GM10266 (cell line): ENCODE measurements at regions not wholly inside any gene's neighbourhood (a gene's known extent, or its start where the extent isn't known, plus 50 kb on each side); places are given as distances from the start of the nearest gene placed in this dataset.

Experiments
- DNase-seq: peaks from one replicate; pipeline ENCODE4 v3.0.0; 2012; ENCODE audit errors: extremely low spot score
- TF ChIP-seq, protein P1 (sequence below): IDR thresholded peaks from 2 replicates; pipeline ENCODE4 v1.5.1; 2012; ENCODE audit warnings: mild to moderate bottlenecking, low read depth; ENCODE audit not compliant: control insufficient read depth, insufficient read depth; ENCODE audit errors: missing control alignments

DNA sequence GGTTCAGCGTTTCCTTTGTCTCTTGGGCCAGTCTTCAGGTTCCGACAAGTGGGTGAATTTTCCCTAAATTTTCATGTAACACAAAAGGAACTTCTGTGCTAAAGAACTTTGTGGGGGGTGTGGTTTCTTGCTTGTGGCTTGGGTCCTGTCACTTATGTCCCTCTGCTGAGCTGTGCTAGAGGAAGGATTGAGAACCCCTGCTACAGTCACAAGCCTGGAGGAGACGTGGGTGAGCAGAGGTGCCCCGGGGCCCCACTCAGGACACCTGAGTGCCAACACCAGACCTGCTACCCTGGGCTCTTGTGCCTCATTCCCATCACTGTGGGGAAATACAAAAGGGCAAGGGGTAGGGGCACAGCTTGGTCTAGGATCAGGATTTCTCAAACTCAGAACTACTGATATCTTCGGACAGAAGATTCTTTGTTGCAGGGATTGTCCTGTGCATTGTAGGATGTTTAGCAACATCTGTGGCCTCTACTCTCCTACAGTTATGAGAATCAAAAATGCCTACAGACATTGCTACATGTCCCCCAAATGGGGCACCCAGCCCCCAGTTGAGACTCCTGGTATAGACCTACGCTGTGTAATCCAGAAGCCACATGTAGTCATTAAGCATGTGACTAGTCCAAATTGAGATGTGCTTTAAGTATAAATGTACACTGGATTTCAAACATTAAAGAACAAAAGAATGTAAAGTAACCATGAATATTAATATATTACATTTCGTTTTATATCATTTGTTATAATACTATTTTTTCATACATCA lies 128.7 kb downstream of the LY86 start:
- no peak for DNase-seq
- TF ChIP-seq, protein P1, sequence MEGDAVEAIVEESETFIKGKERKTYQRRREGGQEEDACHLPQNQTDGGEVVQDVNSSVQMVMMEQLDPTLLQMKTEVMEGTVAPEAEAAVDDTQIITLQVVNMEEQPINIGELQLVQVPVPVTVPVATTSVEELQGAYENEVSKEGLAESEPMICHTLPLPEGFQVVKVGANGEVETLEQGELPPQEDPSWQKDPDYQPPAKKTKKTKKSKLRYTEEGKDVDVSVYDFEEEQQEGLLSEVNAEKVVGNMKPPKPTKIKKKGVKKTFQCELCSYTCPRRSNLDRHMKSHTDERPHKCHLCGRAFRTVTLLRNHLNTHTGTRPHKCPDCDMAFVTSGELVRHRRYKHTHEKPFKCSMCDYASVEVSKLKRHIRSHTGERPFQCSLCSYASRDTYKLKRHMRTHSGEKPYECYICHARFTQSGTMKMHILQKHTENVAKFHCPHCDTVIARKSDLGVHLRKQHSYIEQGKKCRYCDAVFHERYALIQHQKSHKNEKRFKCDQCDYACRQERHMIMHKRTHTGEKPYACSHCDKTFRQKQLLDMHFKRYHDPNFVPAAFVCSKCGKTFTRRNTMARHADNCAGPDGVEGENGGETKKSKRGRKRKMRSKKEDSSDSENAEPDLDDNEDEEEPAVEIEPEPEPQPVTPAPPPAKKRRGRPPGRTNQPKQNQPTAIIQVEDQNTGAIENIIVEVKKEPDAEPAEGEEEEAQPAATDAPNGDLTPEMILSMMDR = no peak

DNA sequence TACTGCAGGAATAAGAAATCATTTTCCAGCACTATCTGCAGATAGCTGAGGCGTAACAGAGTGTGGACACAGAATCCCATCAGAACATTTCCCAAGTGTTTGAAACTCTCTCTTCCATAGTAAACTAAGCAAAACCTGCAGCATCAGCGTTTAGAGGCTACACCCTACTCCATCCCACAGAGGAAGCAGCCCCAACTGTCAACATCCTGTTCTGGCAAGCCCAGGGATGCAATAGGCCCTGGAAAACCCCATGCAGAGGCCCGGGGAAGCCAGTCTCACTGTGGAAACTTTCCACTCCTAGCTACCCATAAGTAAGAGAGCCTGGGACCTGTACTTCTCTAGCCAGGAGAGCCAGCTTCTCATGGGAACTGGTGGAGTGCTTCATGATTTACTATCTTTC lies 129.4 kb downstream of the LY86 start:
- DNase-seq = no peak
- TF ChIP-seq, protein P1 = no peak

DNA sequence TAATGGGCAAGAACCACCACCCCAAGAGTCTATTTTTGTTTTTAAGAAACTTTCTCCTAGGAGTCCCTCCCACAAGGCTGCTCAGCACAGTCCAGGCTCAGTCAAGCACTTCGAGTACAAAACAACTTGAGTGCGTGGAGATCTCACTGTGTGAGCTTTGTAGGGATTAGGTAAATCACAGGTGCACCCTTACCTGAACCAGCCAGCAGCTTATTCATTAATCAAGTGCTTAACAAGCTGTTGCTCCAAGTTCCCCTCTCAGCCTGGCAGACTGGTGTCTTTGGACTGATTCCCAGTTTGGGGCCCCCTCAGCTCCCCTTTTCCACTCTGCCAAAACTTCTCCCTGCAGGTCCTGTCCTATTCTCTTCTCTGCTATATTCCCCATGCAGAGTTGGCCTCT lies 133.1 kb downstream of the LY86 start:
- no peak for DNase-seq
- TF ChIP-seq, protein P1 = no peak

DNA sequence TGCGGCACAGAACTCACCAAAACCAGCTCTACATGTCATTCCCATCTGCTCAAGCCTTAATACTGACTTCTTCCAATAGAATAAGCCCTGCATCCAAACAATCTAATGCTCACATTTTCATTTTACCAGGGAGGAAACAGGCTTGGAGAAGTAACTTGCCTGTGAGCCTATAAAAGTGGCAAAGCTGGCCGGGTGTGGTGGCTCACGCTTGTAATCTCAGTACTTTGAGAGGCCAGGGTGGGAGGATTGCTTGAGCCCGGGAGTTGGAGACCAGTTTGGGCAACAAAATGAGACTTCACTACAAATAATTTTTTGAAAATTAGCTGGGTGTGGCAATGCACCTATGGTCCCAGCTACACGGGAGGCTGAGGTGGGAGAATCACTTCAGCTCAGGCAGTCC lies 133.7 kb downstream of the LY86 start:
- TF ChIP-seq, protein P1 = no peak
- DNase-seq = no peak

DNA sequence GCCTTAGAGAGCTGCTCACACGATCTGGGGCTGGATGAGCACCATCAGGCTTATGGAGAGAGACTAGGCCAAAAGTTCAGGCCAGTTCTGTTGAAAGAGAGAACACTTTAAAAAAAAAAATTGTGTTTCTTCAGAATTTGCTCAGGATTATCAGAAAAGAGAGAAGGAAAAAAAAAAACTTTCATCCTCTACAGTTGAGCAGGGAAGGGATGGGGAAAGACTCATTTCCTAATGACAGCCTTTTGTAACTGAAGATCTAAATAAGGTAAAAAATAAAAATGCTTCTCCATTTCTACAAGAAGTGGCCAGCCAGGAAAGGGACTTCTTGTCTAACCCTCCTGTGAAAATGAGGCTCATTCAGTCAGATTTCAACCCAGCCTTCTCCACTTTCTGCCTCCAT lies 134.8 kb downstream of the LY86 start:
- no peak for DNase-seq
- TF ChIP-seq, protein P1 = no peak

DNA sequence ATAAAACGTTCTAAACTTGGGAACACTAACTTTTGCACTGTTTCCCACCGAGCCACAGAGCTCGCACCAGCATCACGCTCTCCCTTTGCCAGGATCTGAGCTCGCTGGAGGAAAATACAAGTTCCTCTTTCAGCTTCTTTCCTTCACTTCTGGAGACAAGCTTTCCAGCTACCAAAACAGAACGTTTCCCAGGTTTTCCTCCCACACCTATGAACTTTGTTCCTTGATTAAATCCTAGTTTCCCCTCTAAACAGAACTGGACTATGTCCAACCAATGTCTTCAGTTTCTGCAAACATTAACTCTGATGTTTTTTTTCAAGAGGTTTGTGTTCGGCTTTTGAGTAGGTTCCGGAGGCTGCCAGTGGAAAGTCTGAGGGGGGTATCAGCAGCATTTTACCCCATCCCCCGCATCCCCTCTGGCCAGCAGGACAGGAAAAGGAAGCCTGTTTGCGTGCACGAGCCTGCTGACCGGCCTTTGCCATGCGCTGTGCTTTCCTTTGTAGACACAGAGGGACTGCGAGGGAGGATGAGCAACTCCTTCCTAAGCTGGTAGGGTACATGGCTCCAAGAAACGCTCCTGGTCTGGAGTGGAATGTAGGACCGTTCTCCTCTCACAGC lies 135.5 kb downstream of the LY86 start:
- DNase-seq = no peak
- TF ChIP-seq, protein P1 = no peak
